Sigmoid colon (tissue), 6 donors: ENCODE measurements at regions not wholly inside any gene's neighbourhood (a gene's known extent, or its start where the extent isn't known, plus 50 kb on each side); places are given as distances from the start of the nearest gene placed in this dataset.

ENCODE experiments used
- DNase-seq: peaks from one replicate; pipeline ENCODE4 v3.0.0-alpha.2; 2019
- H3K27ac ChIP-seq, 4 donors: fragments of 200-600 bp; sonication (generic); one replicate each; pipeline ENCODE4 v1.5.1; 2016 to 2019; ENCODE audit warnings: mild to moderate bottlenecking in 1 of 4
- H3K27me3 ChIP-seq, 3 donors: fragments of 200-600 bp; sonication (generic); one replicate each; pipeline ENCODE4 v1.5.1; 2019; ENCODE audit warnings: mild to moderate bottlenecking in 1 of 3
- H3K36me3 ChIP-seq, 4 donors: fragments of 200-600 bp; sonication (generic); one replicate each; pipeline ENCODE4 v1.5.1; 2016 to 2019
- H3K4me1 ChIP-seq, 4 donors: fragments of 200-600 bp; sonication (generic); one replicate each; pipeline ENCODE4 v1.5.1; 2017 to 2019
- H3K4me3 ChIP-seq, 4 donors: fragments of 200-600 bp; sonication (generic); one replicate each; pipeline ENCODE4 v1.5.1; 2017 to 2019; ENCODE audit warnings: mild to moderate bottlenecking in 2 of 4, moderate library complexity in 1 of 4
- H3K9me3 ChIP-seq, 4 donors: fragments of 200-600 bp in 3 of 4; sonication (generic) in 3 of 4; one replicate each; pipeline versions ENCODE4 v1.5.1 to v1.6.1; 2013 to 2019
- CTCF ChIP-seq, 4 experiments: fragments of 450-650 bp in 3 of 4; fragments of 200-600 bp in 1 of 4; IDR thresholded peaks; one replicate each; pipeline ENCODE4 v1.5.1; 2016 to 2019; ENCODE audit warnings: antibody characterized with exemption in 4 of 4, mild to moderate bottlenecking in 3 of 4, moderate library complexity in 2 of 4
- EP300 ChIP-seq, 4 donors: sonication (generic); formaldehyde crosslinking; IDR thresholded peaks; one replicate each; pipeline ENCODE4 v1.6.1; 2017; ENCODE audit warnings: antibody characterized with exemption in 4 of 4
- POLR2A ChIP-seq, 2 donors: fragments of 450-650 bp; IDR thresholded peaks; one replicate each; pipeline ENCODE4 v1.6.1; 2016; ENCODE audit warnings: antibody characterized with exemption in 2 of 2, mild to moderate bottlenecking in 2 of 2, moderate library complexity in 2 of 2
- POLR2AphosphoS5 ChIP-seq, 4 donors: sonication (generic); formaldehyde crosslinking; IDR thresholded peaks; one replicate each; pipeline ENCODE4 v1.6.1; 2017; ENCODE audit warnings: antibody characterized with exemption in 4 of 4
- WGBS, 2 donors: extraction: QIAGEN DNeasy Blood & Tissue Kit; methylation state at CpG; one replicate each; pipeline ENCODE4 v1.1.7; 2013; 5-methylcytosine and 5-hydroxymethylcytosine counted together
- intact Hi-C: fragments of 100-400 bp; cut with DNase I; formaldehyde crosslinking; loops from one replicate; pipeline ENCODE4 v1.15.1; 2023
- donor health status: healthy with polysubstance abuse.
- donor health status: healthy.

- Histone ChIP-seq H3K36me3 (no peaks in the 10 kb centered on the region), H3K27me3 (no peaks in the 10 kb centered on the region), H3K4me3 (no peak overlapping the region), H3K27ac (no peak overlapping the region), H3K9me3 (no peaks in the 10 kb centered on the region), H3K4me1 (no peaks in the 10 kb centered on the region)
- DNase-seq, result no peak
- intact Hi-C loops, result no loop called here
- TF ChIP-seq EP300 (IDR thresholded peaks at IDR 0.05), result no peak
- TF ChIP-seq POLR2A (IDR thresholded peaks at IDR 0.05), result no peak
- TF ChIP-seq POLR2AphosphoS5 (IDR thresholded peaks at IDR 0.05), result no peak
- TF ChIP-seq CTCF (IDR thresholded peaks at IDR 0.05), result no peak
- WGBS, 2 donors, result 76 to 85% methylated on average over 12 of the region's 12 CpGs
Observed at GRCh38 chr2:11022591-11023273, 111.0 kb downstream of the KCNF1 start.

GRCh38 chr2:11023326-11024258 lies 111.9 kb downstream of the KCNF1 start:
- Histone ChIP-seq H3K4me3 (no peak overlapping the region), H3K27me3 (no peaks in the 10 kb centered on the region), H3K4me1 (no peaks in the 10 kb centered on the region), H3K27ac (no peak overlapping the region), H3K9me3 (no peaks in the 10 kb centered on the region), H3K36me3 (no peaks in the 10 kb centered on the region)
- intact Hi-C loops, result no loop called here
- no peak for DNase-seq
- WGBS, 2 donors, result 75 to 84% methylated on average over 29 of the region's 29 CpGs
- no peak for TF ChIP-seq POLR2A (IDR thresholded peaks at IDR 0.05)
- TF ChIP-seq CTCF (IDR thresholded peaks at IDR 0.05), result no peak
- TF ChIP-seq EP300 (IDR thresholded peaks at IDR 0.05), result no peak
- no peak for TF ChIP-seq POLR2AphosphoS5 (IDR thresholded peaks at IDR 0.05)

- TF ChIP-seq EP300 (IDR thresholded peaks at IDR 0.05), result no peak
- no peak for TF ChIP-seq CTCF (IDR thresholded peaks at IDR 0.05)
- no peak for TF ChIP-seq POLR2A (IDR thresholded peaks at IDR 0.05)
- TF ChIP-seq POLR2AphosphoS5 (IDR thresholded peaks at IDR 0.05), result no peak
- DNase-seq, result no peak
- intact Hi-C loops, result no loop called here
Observed at GRCh38 chr2:11024259-11024645, 112.5 kb downstream of the KCNF1 start.

GRCh38 chr2:11024687-11025086 lies 113.0 kb downstream of the KCNF1 start:
- DNase-seq, result no peak
- no peak overlapping the region for H3K4me3 ChIP-seq
- H3K36me3 ChIP-seq, result no peaks in the 10 kb centered on the region
- WGBS, 2 donors, result 91% methylated on average over 7 of the region's 7 CpGs
- no peak overlapping the region for H3K27ac ChIP-seq
- H3K9me3 ChIP-seq, result no peaks in the 10 kb centered on the region
- H3K27me3 ChIP-seq, result no peaks in the 10 kb centered on the region
- no peaks in the 10 kb centered on the region for H3K4me1 ChIP-seq
- intact Hi-C loops, result no loop called here
- TF ChIP-seq POLR2AphosphoS5 (IDR thresholded peaks at IDR 0.05), result no peak
- TF ChIP-seq POLR2A (IDR thresholded peaks at IDR 0.05), result no peak
- no peak for TF ChIP-seq EP300 (IDR thresholded peaks at IDR 0.05)
- no peak for TF ChIP-seq CTCF (IDR thresholded peaks at IDR 0.05)

More at GRCh38 chr2:11024259-11024645, 112.5 kb downstream of the KCNF1 start:
- H3K27me3 ChIP-seq, result no peaks in the 10 kb centered on the region
- H3K4me3 ChIP-seq, result no peak overlapping the region
- no peaks in the 10 kb centered on the region for H3K36me3 ChIP-seq
- H3K9me3 ChIP-seq, result no peaks in the 10 kb centered on the region
- no peaks in the 10 kb centered on the region for H3K4me1 ChIP-seq
- WGBS, 2 donors, result 23 to 45% methylated on average over 14 of the region's 14 CpGs
- no peak overlapping the region for H3K27ac ChIP-seq
